Upper lobe of left lung (tissue), 6 donors: ENCODE measurements at regions not wholly inside any gene's neighbourhood (a gene's known extent, or its start where the extent isn't known, plus 50 kb on each side); places are given as distances from the start of the nearest gene placed in this dataset.

Experiments
- ATAC-seq, 2 donors: fragments of 200-7000 bp; cut with Tn5 transposase; one replicate each; pipeline ENCODE4 v1.9.1; 2022; ENCODE audit warnings: mild to moderate bottlenecking in 2 of 2, moderate library complexity in 2 of 2; ENCODE audit not compliant: low FRiP score in 2 of 2
- DNase-seq, 2 donors: peaks; one replicate each; pipeline ENCODE4 v3.0.0-alpha.2; 2019 to 2020
- H3K27ac ChIP-seq, 4 donors: fragments of 200-600 bp; sonication (generic); one replicate each; pipeline ENCODE4 v1.5.1; 2016 to 2019
- H3K27me3 ChIP-seq, 4 donors: fragments of 200-600 bp; sonication (generic); one replicate each; pipeline ENCODE4 v1.5.1; 2017 to 2019
- H3K36me3 ChIP-seq, 4 donors: fragments of 200-600 bp; sonication (generic); one replicate each; pipeline ENCODE4 v1.5.1; 2016 to 2019
- H3K4me1 ChIP-seq, 4 donors: fragments of 200-600 bp; sonication (generic); one replicate each; pipeline ENCODE4 v1.5.1; 2018 to 2019
- H3K4me3 ChIP-seq, 4 donors: fragments of 200-600 bp; sonication (generic); one replicate each; pipeline ENCODE4 v1.5.1; 2017 to 2019; ENCODE audit warnings: mild to moderate bottlenecking in 2 of 4, moderate library complexity in 1 of 4
- H3K9me3 ChIP-seq, 4 donors: fragments of 200-600 bp; sonication (generic); one replicate each; pipeline ENCODE4 v1.5.1; 2018 to 2019
- CTCF ChIP-seq, 6 experiments: fragments of 450-650 bp in 4 of 6; fragments of 200-600 bp in 2 of 6; sonication (generic) in 2 of 6; IDR thresholded peaks; one replicate each; pipeline ENCODE4 v1.5.1; 2016 to 2019; ENCODE audit warnings: antibody characterized with exemption in 6 of 6
- EP300 ChIP-seq, 4 donors: sonication (generic); formaldehyde crosslinking; IDR thresholded peaks; one replicate each; pipeline ENCODE4 v1.5.1; 2017; ENCODE audit warnings: antibody characterized with exemption in 4 of 4, control low read depth in 2 of 4
- POLR2A ChIP-seq, 4 donors: fragments of 450-650 bp; IDR thresholded peaks; one replicate each; pipeline ENCODE4 v1.5.1; 2016 to 2017; ENCODE audit warnings: antibody characterized with exemption in 4 of 4, mild to moderate bottlenecking in 2 of 4
- POLR2AphosphoS5 ChIP-seq, 2 donors: sonication (generic); formaldehyde crosslinking; IDR thresholded peaks; one replicate each; pipeline ENCODE4 v1.5.1; 2017; ENCODE audit warnings: antibody characterized with exemption in 2 of 2
- WGBS, 2 donors: methylation state at CpG; one replicate each; pipeline ENCODE4 v1.1.5; 2017 to 2018; 5-methylcytosine and 5-hydroxymethylcytosine counted together
- donor health status: DM: no; HTN: no; CAD: no; lungs with moderate emphysema.
- donor health status: DM: no; HTN: yes; CAD: no; lungs with severe emphysema.

GRCh38 chr1:73181190-73181540, 898.8 kb upstream of the NEGR1 start:
- Histone ChIP-seq H3K4me3 (no peak overlapping the region), H3K4me1 (no peaks in the 10 kb centered on the region), H3K36me3 (no peaks in the 10 kb centered on the region), H3K27me3 (no peaks in the 10 kb centered on the region), H3K27ac (no peak overlapping the region), H3K9me3 (no peaks in the 10 kb centered on the region)
- WGBS, 2 donors = 84% methylated on average over 11 of the region's 13 CpGs; no CpG with 5 or more reads in 1 of the 2 donors
- ATAC-seq (no peak), DNase-seq (peak in 1 of 2 donors; percentile 69)
- no peak for TF ChIP-seq EP300 (IDR thresholded peaks at IDR 0.05)

GRCh38 chr1:73180397-73181189, 898.3 kb upstream of the NEGR1 start:
- H3K4me1 ChIP-seq = no peaks in the 10 kb centered on the region
- H3K36me3 ChIP-seq = no peaks in the 10 kb centered on the region
- no peaks in the 10 kb centered on the region for H3K9me3 ChIP-seq
- ATAC-seq (peak in 1 of 2 donors; percentile 14), DNase-seq (peak in 1 of 2 donors; percentile 11)
- H3K27ac ChIP-seq = no peak overlapping the region
- H3K27me3 ChIP-seq = no peaks in the 10 kb centered on the region
- H3K4me3 ChIP-seq = no peak overlapping the region
- TF ChIP-seq EP300 (IDR thresholded peaks at IDR 0.05) = no peak
- TF ChIP-seq POLR2A (IDR thresholded peaks at IDR 0.05) = no peak
- no peak for TF ChIP-seq POLR2AphosphoS5 (IDR thresholded peaks at IDR 0.05)
- TF ChIP-seq CTCF (IDR thresholded peaks at IDR 0.05) = no peak
- whole genome bisulfite sequencing, 2 donors = 71 to 75% methylated on average over 4 to 10 of the region's 10 CpGs

GRCh38 chr1:73176902-73177301, 894.6 kb upstream of the NEGR1 start:
- WGBS, 2 donors = 83 to 84% methylated on average over 2 of the region's 2 CpGs
- no peaks in the 10 kb centered on the region for H3K9me3 ChIP-seq
- no peak overlapping the region for H3K27ac ChIP-seq
- ATAC-seq = no peak
- TF ChIP-seq POLR2A (IDR thresholded peaks at IDR 0.05) (no peak), POLR2AphosphoS5 (IDR thresholded peaks at IDR 0.05) (no peak), EP300 (IDR thresholded peaks at IDR 0.05) (no peak), CTCF (IDR thresholded peaks at IDR 0.05) (no peak)
- no peaks in the 10 kb centered on the region for H3K4me1 ChIP-seq
- H3K36me3 ChIP-seq = no peaks in the 10 kb centered on the region
- no peak overlapping the region for H3K4me3 ChIP-seq
- H3K27me3 ChIP-seq = no peaks in the 10 kb centered on the region
- DNase-seq = no peak

GRCh38 chr1:73167009-73167657, 884.8 kb upstream of the NEGR1 start:
- no peak for ATAC-seq
- 77 to 97% methylated on average over 2 of the region's 2 CpGs for WGBS, 2 donors
- no peak for DNase-seq

More at GRCh38 chr1:73167009-73167657, 884.8 kb upstream of the NEGR1 start:
- Histone ChIP-seq H3K4me3 (no peak overlapping the region), H3K27me3 (no peaks in the 10 kb centered on the region), H3K9me3 (no peaks in the 10 kb centered on the region), H3K27ac (no peak overlapping the region), H3K4me1 (no peaks in the 10 kb centered on the region), H3K36me3 (no peaks in the 10 kb centered on the region)
- TF ChIP-seq POLR2A (IDR thresholded peaks at IDR 0.05) (no peak), POLR2AphosphoS5 (IDR thresholded peaks at IDR 0.05) (no peak), EP300 (IDR thresholded peaks at IDR 0.05) (no peak), CTCF (IDR thresholded peaks at IDR 0.05) (no peak)
